H1 (cell line): ENCODE measurements at regions not wholly inside any gene's neighbourhood (a gene's known extent, or its start where the extent isn't known, plus 50 kb on each side); places are given as distances from the start of the nearest gene placed in this dataset.

Experiments
- CTCF ChIA-PET: fragments of 300-600 bp; sonication (Branson Sonifier 250); formaldehyde crosslinking; loops from one replicate; lab custom pipeline; 2021; ENCODE audit not compliant: partially characterized antibody; lab: Charles Lee
- POLR2A ChIA-PET: fragments of 300-600 bp; sonication (Branson Sonifier 250); formaldehyde crosslinking; loops from one replicate; lab custom pipeline; 2021; ENCODE audit warnings: inconsistent platforms; ENCODE audit not compliant: partially characterized antibody; lab: Charles Lee
- DNase-seq, 2 experiments: peaks; one replicate each; pipeline versions ENCODE4 v3.0.0 to v3.0.0-alpha.2; 2010 to 2022; ENCODE audit warnings: low spot score in 2 of 2, low read depth in 1 of 2, mixed read lengths in 1 of 2
- FAIRE-seq: peaks from 2 replicates; lab custom pipeline; 2011; peaks lifted over from hg19 to GRCh38; lab: Jason Lieb, UNC
- H2AFZ ChIP-seq: 2 replicates; pipeline ENCODE4 v1.8.1; 2012; ENCODE audit warnings: low read length, inconsistent platforms
- H2AK5ac ChIP-seq: 2 replicates; pipeline ENCODE4 v1.6.1; 2013; ENCODE audit warnings: low read depth, low read length
- H2BK120ac ChIP-seq: replicated peaks from 2 replicates; pipeline ENCODE3; 2013; ENCODE audit warnings: low read depth, low read length, inconsistent platforms
- H2BK12ac ChIP-seq: 2 replicates; pipeline ENCODE4 v1.6.1; 2013; ENCODE audit warnings: low read depth, low read length
- H2BK15ac ChIP-seq: 2 replicates; pipeline ENCODE4 v1.6.1; 2013; ENCODE audit warnings: low read length
- H2BK20ac ChIP-seq: 2 replicates; pipeline ENCODE4 v1.6.1; 2013; ENCODE audit warnings: low read length
- H2BK5ac ChIP-seq: 2 replicates; pipeline ENCODE4 v1.6.1; 2013; ENCODE audit warnings: low read depth, low read length
- H3K14ac ChIP-seq: 2 replicates; pipeline ENCODE4 v1.6.1; 2013; ENCODE audit warnings: inconsistent platforms; ENCODE audit not compliant: insufficient read length
- H3K18ac ChIP-seq: 2 replicates; pipeline ENCODE4 v1.6.1; 2013; ENCODE audit warnings: low read length; ENCODE audit errors: extremely low read depth
- H3K23ac ChIP-seq: 2 replicates; pipeline ENCODE4 v1.6.1; 2013; ENCODE audit warnings: inconsistent platforms; ENCODE audit not compliant: insufficient read length
- H3K23me2 ChIP-seq: 2 replicates; pipeline ENCODE4 v1.6.1; 2013; ENCODE audit warnings: low read depth, low read length
- H3K27ac ChIP-seq: 2 replicates; pipeline ENCODE4 v1.6.1; 2011; ENCODE audit warnings: low read depth, low read length, inconsistent platforms
- H3K27me3 ChIP-seq, 4 experiments: replicated peaks in 1 of 4; 1 replicate in 1 of 4; 2 replicates in 3 of 4; pipeline versions ENCODE4 v1.6.1 to v1.8.1; 2011 to 2013; ENCODE audit warnings: low read length in 3 of 4, mild to moderate bottlenecking in 3 of 4, inconsistent platforms in 2 of 4, mixed read lengths in 2 of 4, moderate library complexity in 1 of 4; ENCODE audit not compliant: control insufficient read depth in 3 of 4, insufficient read depth in 3 of 4; ENCODE audit errors: extremely low read depth in 1 of 4
- H3K36me3 ChIP-seq, 4 experiments: 2 replicates each; pipeline versions ENCODE4 v1.6.1 to v1.8.1; 2011 to 2013; ENCODE audit warnings: mild to moderate bottlenecking in 4 of 4, low read length in 3 of 4, moderate library complexity in 2 of 4, control low read depth in 1 of 4, inconsistent platforms in 1 of 4; ENCODE audit not compliant: insufficient read depth in 4 of 4, control insufficient read depth in 2 of 4
- H3K4ac ChIP-seq: replicated peaks from 2 replicates; pipeline ENCODE3; 2013; ENCODE audit warnings: low read length, low read depth, mixed read lengths, inconsistent platforms; ENCODE audit not compliant: insufficient read length
- H3K4me1 ChIP-seq, 4 experiments: replicated peaks in 1 of 4; 1 replicate in 1 of 4; 2 replicates in 3 of 4; pipeline versions ENCODE4 v1.6.1 to v1.8.1; 2011 to 2013; ENCODE audit warnings: low read length in 3 of 4, inconsistent platforms in 2 of 4, mixed read lengths in 1 of 4; ENCODE audit not compliant: insufficient read depth in 4 of 4, control insufficient read depth in 3 of 4
- H3K4me2 ChIP-seq, 2 experiments: 2 replicates each; pipeline versions ENCODE4 v1.6.1 to v1.8.1; 2011 to 2013; ENCODE audit warnings: low read depth in 2 of 2, low read length in 2 of 2, control low read depth in 1 of 2, inconsistent platforms in 1 of 2, mild to moderate bottlenecking in 1 of 2; ENCODE audit not compliant: insufficient read depth in 1 of 2
- H3K4me3 ChIP-seq, 4 experiments: fragments of 200-600, 300-600 bp in 1 of 4; sonication (generic), shearing (Covaris generic), sonication (Bioruptor Twin) in 1 of 4; 2 replicates each; pipeline versions ENCODE4 v1.5.1 to v1.8.1; 2011 to 2016; ENCODE audit warnings: low read length in 4 of 4, low read depth in 3 of 4, control low read depth in 2 of 4, inconsistent platforms in 2 of 4, mild to moderate bottlenecking in 2 of 4, mixed read lengths in 1 of 4, moderate library complexity in 1 of 4; ENCODE audit not compliant: insufficient read depth in 2 of 4; ENCODE audit errors: extremely low read depth in 1 of 4
- H3K56ac ChIP-seq: replicated peaks from 2 replicates; pipeline ENCODE3; 2013; ENCODE audit warnings: low read depth, mild to moderate bottlenecking, mixed read lengths, low read length, inconsistent platforms; ENCODE audit not compliant: insufficient read length
- H3K79me1 ChIP-seq: 2 replicates; pipeline ENCODE4 v1.6.1; 2013; ENCODE audit warnings: low read depth, low read length, control low read depth
- H3K79me2 ChIP-seq, 2 experiments: 2 replicates each; pipeline versions ENCODE4 v1.6.1 to v1.8.1; 2012 to 2013; ENCODE audit warnings: low read length in 2 of 2, mild to moderate bottlenecking in 2 of 2, inconsistent platforms in 1 of 2; ENCODE audit not compliant: insufficient read depth in 2 of 2, control insufficient read depth in 1 of 2
- H3K9ac ChIP-seq, 4 experiments: replicated peaks in 1 of 4; 1 replicate in 1 of 4; 2 replicates in 3 of 4; pipeline versions ENCODE4 v1.6.1 to v1.8.1; 2011 to 2013; ENCODE audit warnings: low read depth in 3 of 4, low read length in 3 of 4, control low read depth in 2 of 4, mild to moderate bottlenecking in 2 of 4, moderate library complexity in 2 of 4, inconsistent platforms in 1 of 4; ENCODE audit errors: extremely low read depth in 1 of 4
- H3K9me3 ChIP-seq, 2 experiments: 2 replicates each; pipeline versions ENCODE4 v1.6.1 to v1.8.1; 2012 to 2013; ENCODE audit warnings: mild to moderate bottlenecking in 2 of 2, moderate library complexity in 2 of 2, control low read depth in 1 of 2, inconsistent platforms in 1 of 2, low read depth in 1 of 2, low read length in 1 of 2, mixed read lengths in 1 of 2; ENCODE audit not compliant: insufficient read depth in 2 of 2
- H4K20me1 ChIP-seq, 2 experiments: replicated peaks in 1 of 2; 2 replicates each; pipeline versions ENCODE3 to v1.8.1; 2011 to 2013; ENCODE audit warnings: inconsistent platforms in 2 of 2, low read length in 2 of 2, mild to moderate bottlenecking in 1 of 2; ENCODE audit not compliant: insufficient read depth in 2 of 2, control insufficient read depth in 1 of 2
- H4K5ac ChIP-seq: 2 replicates; pipeline ENCODE4 v1.6.1; 2013; ENCODE audit warnings: low read length, low read depth, mixed read lengths, inconsistent platforms; ENCODE audit not compliant: insufficient read length
- H4K8ac ChIP-seq: 2 replicates; pipeline ENCODE4 v1.8.0; 2013; ENCODE audit warnings: mild to moderate bottlenecking, moderate library complexity, low read length, inconsistent platforms; ENCODE audit not compliant: insufficient read depth; ENCODE audit errors: extremely low read depth
- H4K91ac ChIP-seq: replicated peaks from 2 replicates; pipeline ENCODE3; 2013; ENCODE audit warnings: low read length, mixed read lengths, inconsistent platforms; ENCODE audit not compliant: insufficient read length
- BCL11A ChIP-seq, 2 experiments: IDR thresholded peaks; one replicate each; pipeline ENCODE4 v1.6.1; 2011; ENCODE audit warnings: low read depth in 2 of 2, low read length in 2 of 2, mild to moderate bottlenecking in 2 of 2
- CBX5 ChIP-seq: fragments of 300-800, 300-1000 bp; sonication (generic); IDR thresholded peaks from 2 replicates; pipeline ENCODE4 v1.7.1; 2016; ENCODE audit warnings: antibody characterized with exemption, low read length, low read depth
- CEBPB ChIP-seq: IDR thresholded peaks from 2 replicates; pipeline ENCODE4 v1.6.1; 2012; ENCODE audit warnings: low read depth, low read length
- E2F6 ChIP-seq: IDR thresholded peaks from 2 replicates; pipeline ENCODE4 v1.6.1; 2012; ENCODE audit warnings: inconsistent platforms
- EZH2 ChIP-seq: fragments of 200-600 bp; sonication (generic); IDR thresholded peaks from 2 replicates; pipeline ENCODE4 v1.7.1; 2012; ENCODE audit warnings: low read depth, mild to moderate bottlenecking, moderate library complexity, low read length, inconsistent platforms; ENCODE audit not compliant: severe bottlenecking
- JUN ChIP-seq: IDR thresholded peaks from 2 replicates; pipeline ENCODE4 v1.6.1; 2011; ENCODE audit warnings: low read depth, mild to moderate bottlenecking, improper control_type of control experiment, low read length
- NRF1 ChIP-seq: IDR thresholded peaks from 2 replicates; pipeline ENCODE4 v1.6.1; 2011; ENCODE audit warnings: mild to moderate bottlenecking, low read depth, low read length, improper control_type of control experiment
- POLR2A ChIP-seq, 2 experiments: IDR thresholded peaks; 1 replicate in 1 of 2; 2 replicates in 1 of 2; pipeline ENCODE4 v1.6.1; 2011; ENCODE audit warnings: low read depth in 2 of 2, low read length in 2 of 2, mild to moderate bottlenecking in 2 of 2; ENCODE audit errors: control extremely low read depth in 1 of 2
- RBBP5 ChIP-seq: IDR thresholded peaks from 2 replicates; pipeline ENCODE4 v1.7.1; 2012; ENCODE audit warnings: low read depth, mild to moderate bottlenecking, inconsistent platforms, low read length, moderate library complexity, borderline replicate concordance
- YY1 ChIP-seq: IDR thresholded peaks from 2 replicates; pipeline ENCODE4 v1.6.1; 2011; ENCODE audit warnings: low read depth, mild to moderate bottlenecking, low read length
- ZNF274 ChIP-seq: IDR thresholded peaks from 2 replicates; pipeline ENCODE4 v1.7.0; 2012; ENCODE audit warnings: low read length, borderline replicate concordance; ENCODE audit errors: extremely low read depth

DNA sequence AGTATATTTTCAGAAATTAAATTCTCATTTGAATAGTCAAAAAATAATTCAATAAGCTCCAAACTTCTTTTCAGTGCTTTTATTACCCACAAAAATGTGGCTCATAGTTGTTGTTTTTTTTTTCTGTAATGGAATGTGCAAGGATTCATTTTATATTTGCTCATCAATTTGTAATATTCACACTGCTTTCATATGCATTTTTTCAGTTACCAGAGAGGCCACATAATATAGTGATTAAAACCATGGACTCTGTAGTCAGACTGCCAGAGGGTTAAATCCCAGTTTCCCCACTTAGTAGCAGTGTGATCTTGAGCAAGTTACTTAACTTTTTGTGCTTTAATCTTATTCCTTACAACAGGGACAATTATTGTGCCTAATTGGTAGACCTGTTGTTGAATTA lies 64.5 kb downstream of the FAM9B start:
- H3K23ac ChIP-seq, result no peak overlapping the region
- ChIA-PET CTCF (interaction anchor here (1.6 kb wide), 1 partner anchor 211 kb away, joined by 4 read pairs; no protein-coding TSS in a partner anchor), POLR2A (no interaction called here)
- H3K9ac ChIP-seq, result no peak overlapping the region
- H3K56ac ChIP-seq, result no peak overlapping the region
- TF ChIP-seq E2F6, result no peak
- no peak for TF ChIP-seq EZH2
- no peak for TF ChIP-seq JUN
- TF ChIP-seq BCL11A (IDR thresholded peaks at IDR 0.05; ENCODE audit: low read depth in 2 of 2, low read length in 2 of 2), result no peak
- TF ChIP-seq NRF1, result no peak
- TF ChIP-seq CBX5, result no peak
- no peak for TF ChIP-seq RBBP5
- TF ChIP-seq YY1, result no peak
- no peak for TF ChIP-seq CEBPB
- no peak for TF ChIP-seq POLR2A (IDR thresholded peaks at IDR 0.05; ENCODE audit: control extremely low read depth in 1 of 2, low read depth in 2 of 2, low read length in 2 of 2)
- no peak for TF ChIP-seq ZNF274
- FAIRE-seq, result no peak
- H3K27me3 ChIP-seq, result no peaks in the 10 kb centered on the region
- no peaks in the 10 kb centered on the region for H3K4me1 ChIP-seq
- no peak for DNase-seq
- no peaks in the 10 kb centered on the region for H3K79me2 ChIP-seq
- no peak overlapping the region for H2BK5ac ChIP-seq
- H3K4ac ChIP-seq, result no peak overlapping the region
- no peaks in the 10 kb centered on the region for H3K23me2 ChIP-seq
- H4K8ac ChIP-seq, result no peak overlapping the region
- H3K27ac ChIP-seq, result no peak overlapping the region
- no peak overlapping the region for H2BK20ac ChIP-seq
- H3K36me3 ChIP-seq, result no peaks in the 10 kb centered on the region
- H3K79me1 ChIP-seq, result no peaks in the 10 kb centered on the region
- H2BK12ac ChIP-seq, result no peak overlapping the region
- H2BK15ac ChIP-seq, result no peak overlapping the region
- no peak overlapping the region for H2BK120ac ChIP-seq
- no peak overlapping the region for H4K91ac ChIP-seq
- H3K9me3 ChIP-seq, result no peaks in the 10 kb centered on the region
- H3K4me2 ChIP-seq, result no peak overlapping the region
- H2AFZ ChIP-seq, result no peak overlapping the region
- no peak overlapping the region for H3K4me3 ChIP-seq
- no peaks in the 10 kb centered on the region for H4K20me1 ChIP-seq
- no peak overlapping the region for H4K5ac ChIP-seq
- no peak overlapping the region for H2AK5ac ChIP-seq
- no peak overlapping the region for H3K14ac ChIP-seq
- H3K18ac ChIP-seq, result no peak overlapping the region
